ENCODE measurements at regions not wholly inside any gene's neighbourhood (a gene's known extent, or its start where the extent isn't known, plus 50 kb on each side); places are given as distances from the start of the nearest gene placed in this dataset.
A peak's percentile ranks its signal among the peaks of the same experiment; 100 is the strongest.

DNA sequence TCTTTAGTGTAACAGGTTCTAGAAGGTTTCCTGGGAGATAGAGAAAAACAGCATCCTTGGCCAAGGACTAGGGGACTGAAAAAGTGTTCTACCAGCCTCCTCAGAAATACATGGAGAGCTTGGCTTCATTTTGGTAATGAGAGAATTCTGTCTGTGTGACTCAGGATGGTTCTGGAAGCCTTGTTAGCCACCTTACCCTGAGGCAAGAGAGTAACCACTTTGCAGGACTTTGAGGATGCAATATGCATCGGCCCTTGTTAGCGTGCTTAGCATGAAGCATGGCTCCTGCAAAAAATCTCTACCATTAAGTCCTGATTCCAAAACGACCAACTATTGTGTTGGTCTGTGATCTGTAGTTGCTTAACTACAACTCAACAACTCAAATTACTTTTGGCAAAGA, 79.8 kb downstream of the C1QL2 start:
- TF ChIP-seq, protein P1, sequence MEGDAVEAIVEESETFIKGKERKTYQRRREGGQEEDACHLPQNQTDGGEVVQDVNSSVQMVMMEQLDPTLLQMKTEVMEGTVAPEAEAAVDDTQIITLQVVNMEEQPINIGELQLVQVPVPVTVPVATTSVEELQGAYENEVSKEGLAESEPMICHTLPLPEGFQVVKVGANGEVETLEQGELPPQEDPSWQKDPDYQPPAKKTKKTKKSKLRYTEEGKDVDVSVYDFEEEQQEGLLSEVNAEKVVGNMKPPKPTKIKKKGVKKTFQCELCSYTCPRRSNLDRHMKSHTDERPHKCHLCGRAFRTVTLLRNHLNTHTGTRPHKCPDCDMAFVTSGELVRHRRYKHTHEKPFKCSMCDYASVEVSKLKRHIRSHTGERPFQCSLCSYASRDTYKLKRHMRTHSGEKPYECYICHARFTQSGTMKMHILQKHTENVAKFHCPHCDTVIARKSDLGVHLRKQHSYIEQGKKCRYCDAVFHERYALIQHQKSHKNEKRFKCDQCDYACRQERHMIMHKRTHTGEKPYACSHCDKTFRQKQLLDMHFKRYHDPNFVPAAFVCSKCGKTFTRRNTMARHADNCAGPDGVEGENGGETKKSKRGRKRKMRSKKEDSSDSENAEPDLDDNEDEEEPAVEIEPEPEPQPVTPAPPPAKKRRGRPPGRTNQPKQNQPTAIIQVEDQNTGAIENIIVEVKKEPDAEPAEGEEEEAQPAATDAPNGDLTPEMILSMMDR (IDR thresholded peaks at IDR 0.05; ENCODE audit: insufficient read depth, low read depth, low read length, missing control alignments): no peak
- no peak for DNase-seq (ENCODE audit: low read depth)
- H3K4me3 ChIP-seq (ENCODE audit: low read length): no peak overlapping the region

- no peak overlapping the region for H3K4me3 ChIP-seq (ENCODE audit: low read length)
- no peak for DNase-seq (ENCODE audit: low read depth)
- TF ChIP-seq, protein P1 (IDR thresholded peaks at IDR 0.05; ENCODE audit: insufficient read depth, low read depth, low read length, missing control alignments): no peak
Measured at GRCh38 chr2:119076713-119077112, 81.8 kb downstream of the C1QL2 start.

- TF ChIP-seq, protein P1 (IDR thresholded peaks at IDR 0.05; ENCODE audit: insufficient read depth, low read depth, low read length, missing control alignments): no peak
- no peak for DNase-seq (ENCODE audit: low read depth)
- H3K4me3 ChIP-seq (ENCODE audit: low read length): no peak overlapping the region
Measured at GRCh38 chr2:119073213-119073612, 85.3 kb downstream of the C1QL2 start.

DNA sequence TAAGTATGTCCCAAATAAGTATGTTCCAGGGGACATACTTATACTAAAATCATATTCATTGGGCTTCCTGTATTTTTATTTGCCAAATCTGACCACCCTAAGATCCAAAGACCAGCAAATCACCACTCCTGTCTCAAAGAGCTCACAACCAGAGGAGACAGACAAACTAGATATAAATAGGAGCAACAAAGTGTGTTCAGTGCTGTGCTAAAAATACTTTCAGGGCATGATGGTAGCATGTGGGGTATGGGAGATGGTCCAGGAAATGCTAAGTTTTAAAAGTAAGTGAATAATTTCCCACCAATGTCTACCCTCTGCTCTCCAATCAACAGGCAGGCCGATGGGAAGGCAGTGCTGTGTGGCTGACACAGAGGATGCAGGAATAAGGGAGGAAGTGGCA, 87.1 kb downstream of the C1QL2 start:
- no peak overlapping the region for H3K4me3 ChIP-seq (ENCODE audit: low read length)
- no peak for DNase-seq (ENCODE audit: low read depth)
- TF ChIP-seq, protein P1 (IDR thresholded peaks at IDR 0.05; ENCODE audit: insufficient read depth, low read depth, low read length, missing control alignments): no peak

GRCh38 chr2:119069781-119070180, 88.8 kb downstream of the C1QL2 start:
- TF ChIP-seq, protein P1 (IDR thresholded peaks at IDR 0.05; ENCODE audit: insufficient read depth, low read depth, low read length, missing control alignments): no peak
- no peak overlapping the region for H3K4me3 ChIP-seq (ENCODE audit: low read length)
- DNase-seq (ENCODE audit: low read depth): no peak

DNA sequence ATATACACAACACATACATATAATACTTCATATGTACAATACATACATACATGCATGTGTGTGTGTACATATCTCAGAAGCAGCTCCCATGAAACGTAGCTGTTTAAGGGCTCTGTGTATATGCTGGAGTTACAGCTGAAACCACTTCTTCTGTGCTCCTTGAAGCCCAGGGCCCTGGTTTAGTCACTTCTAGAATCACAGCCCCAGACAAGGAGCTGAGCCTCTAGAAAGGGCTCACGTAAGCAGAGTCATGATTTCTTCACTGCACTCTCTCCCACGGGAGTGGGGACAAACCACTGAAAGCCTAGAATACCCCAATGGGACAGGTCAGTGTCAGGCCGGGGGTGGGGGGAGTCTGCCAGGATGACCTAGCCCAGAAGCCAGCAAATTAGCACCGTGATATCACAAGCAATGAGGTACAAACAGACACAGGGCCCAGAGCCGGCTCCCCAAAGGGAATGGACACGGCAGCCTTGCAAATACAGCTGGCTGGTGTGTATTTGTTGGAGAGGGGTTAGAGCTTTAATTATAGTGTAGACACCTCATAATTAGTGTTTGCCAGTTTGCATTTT, 90.3 kb downstream of the C1QL2 start:
- TF ChIP-seq, protein P1 (IDR thresholded peaks at IDR 0.05; ENCODE audit: insufficient read depth, low read depth, low read length, missing control alignments): no peak
- H3K4me3 ChIP-seq (ENCODE audit: low read length): no peak overlapping the region

DNA sequence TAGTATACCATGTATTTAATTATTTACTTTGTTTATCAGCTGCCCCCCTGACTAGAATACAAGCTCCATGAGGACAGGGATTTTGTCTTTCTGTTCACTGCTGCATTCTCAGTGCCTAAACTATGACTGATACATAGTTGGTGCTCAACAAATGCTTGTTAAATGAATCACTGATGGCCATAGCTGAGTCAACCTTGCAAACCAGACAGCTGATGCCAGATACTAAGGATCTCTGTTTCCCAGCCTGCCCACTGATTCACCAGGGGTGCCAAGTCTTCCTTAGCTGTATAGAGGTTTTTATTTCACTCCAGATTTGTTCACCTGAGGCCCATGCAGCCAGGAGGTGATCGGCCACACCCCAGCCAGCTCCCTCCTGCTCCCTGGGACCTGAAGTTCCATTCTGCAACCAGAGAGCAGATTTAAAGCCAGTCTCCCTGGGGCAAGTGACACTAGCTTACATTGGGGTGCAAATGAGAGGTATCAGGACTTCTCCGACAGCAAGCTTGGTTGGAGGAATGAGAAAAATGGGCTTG, 92.2 kb downstream of the C1QL2 start:
- no peak overlapping the region for H3K4me3 ChIP-seq (ENCODE audit: low read length)
- TF ChIP-seq, protein P1 (IDR thresholded peaks at IDR 0.05; ENCODE audit: insufficient read depth, low read depth, low read length, missing control alignments): no peak
- peak; percentile 56 for DNase-seq (ENCODE audit: low read depth)

More for the DNA sequence above, 90.3 kb downstream of the C1QL2 start:
- DNase-seq (ENCODE audit: low read depth): no peak

All from epithelial cell of esophagus (primary cell).